ENCODE measurements at regions not wholly inside any gene's neighbourhood (a gene's known extent, or its start where the extent isn't known, plus 50 kb on each side); places are given as distances from the start of the nearest gene placed in this dataset.

DNA sequence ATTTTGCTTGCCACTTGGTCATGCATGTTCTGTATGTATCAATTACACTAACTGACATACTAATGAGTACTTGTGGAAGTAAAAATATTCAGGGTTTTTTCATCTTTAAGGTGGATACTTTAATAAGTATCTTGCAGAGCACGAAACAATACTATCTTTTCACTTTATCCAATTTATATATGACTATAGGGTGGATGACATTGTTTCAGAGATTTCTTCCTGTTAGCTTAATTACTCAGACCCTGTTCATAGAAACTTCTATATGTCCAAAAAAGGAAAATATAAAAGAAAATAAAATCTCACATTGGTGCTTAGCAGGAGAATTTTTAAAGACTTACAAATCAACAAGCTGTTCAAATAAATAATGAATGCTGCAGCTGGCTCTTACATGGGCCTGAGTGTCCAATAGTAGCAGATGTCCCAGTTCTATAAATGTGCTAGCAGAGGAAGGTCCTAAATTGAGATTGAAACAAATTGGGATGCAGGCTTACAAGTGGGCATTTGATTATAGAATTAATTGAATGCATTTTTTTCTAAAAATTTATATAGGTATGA lies 91.5 kb upstream of the THSD7A start:
- DNase-seq (ENCODE audit: low spot score) = no peak
- Histone ChIP-seq H3K79me2 (ENCODE audit: insufficient read depth, low read depth, low read length) (no peaks in the 10 kb centered on the region), H3K36me3 (ENCODE audit: insufficient read depth, low read length) (no peaks in the 10 kb centered on the region), H3K9me3 (ENCODE audit: low read length) (no peaks in the 10 kb centered on the region), H4K20me1 (ENCODE audit: insufficient read depth, low read length) (no peaks in the 10 kb centered on the region), H2AFZ (ENCODE audit: low read length) (no peak overlapping the region), H3K27ac (ENCODE audit: low read depth, low read length, poor library complexity, severe bottlenecking) (no peak overlapping the region), H3K4me3 (ENCODE audit: low read depth, low read length, poor library complexity, severe bottlenecking) (no peak overlapping the region), H3K4me1 (ENCODE audit: insufficient read depth, low read length, poor library complexity, severe bottlenecking) (no peaks in the 10 kb centered on the region), H3K4me2 (ENCODE audit: low read length) (no peak overlapping the region), H3K9me2 (ENCODE audit: insufficient read depth, low read length) (no peaks in the 10 kb centered on the region)
- BruUV-seq (replicated peaks) = no TSS peak
- intact Hi-C loops (cut with micrococcal nuclease; ENCODE audit: unreplicated experiment) = no loop called here
- TF ChIP-seq, protein P1, sequence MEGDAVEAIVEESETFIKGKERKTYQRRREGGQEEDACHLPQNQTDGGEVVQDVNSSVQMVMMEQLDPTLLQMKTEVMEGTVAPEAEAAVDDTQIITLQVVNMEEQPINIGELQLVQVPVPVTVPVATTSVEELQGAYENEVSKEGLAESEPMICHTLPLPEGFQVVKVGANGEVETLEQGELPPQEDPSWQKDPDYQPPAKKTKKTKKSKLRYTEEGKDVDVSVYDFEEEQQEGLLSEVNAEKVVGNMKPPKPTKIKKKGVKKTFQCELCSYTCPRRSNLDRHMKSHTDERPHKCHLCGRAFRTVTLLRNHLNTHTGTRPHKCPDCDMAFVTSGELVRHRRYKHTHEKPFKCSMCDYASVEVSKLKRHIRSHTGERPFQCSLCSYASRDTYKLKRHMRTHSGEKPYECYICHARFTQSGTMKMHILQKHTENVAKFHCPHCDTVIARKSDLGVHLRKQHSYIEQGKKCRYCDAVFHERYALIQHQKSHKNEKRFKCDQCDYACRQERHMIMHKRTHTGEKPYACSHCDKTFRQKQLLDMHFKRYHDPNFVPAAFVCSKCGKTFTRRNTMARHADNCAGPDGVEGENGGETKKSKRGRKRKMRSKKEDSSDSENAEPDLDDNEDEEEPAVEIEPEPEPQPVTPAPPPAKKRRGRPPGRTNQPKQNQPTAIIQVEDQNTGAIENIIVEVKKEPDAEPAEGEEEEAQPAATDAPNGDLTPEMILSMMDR (conservative IDR thresholded peaks at IDR 0.05; ENCODE audit: low read length) = no peak
- no peak for TF ChIP-seq EZH2phosphoT487 (IDR thresholded peaks at IDR 0.05; ENCODE audit: borderline replicate concordance, low read depth, low read length)
- CTCF ChIA-PET (ENCODE audit: unreplicated experiment) = no interaction called here
- POLR2A ChIA-PET = interaction anchor here (0.7 kb wide), 1 partner anchor 15 kb away, joined by 3 read pairs; no protein-coding TSS in a partner anchor

DNA sequence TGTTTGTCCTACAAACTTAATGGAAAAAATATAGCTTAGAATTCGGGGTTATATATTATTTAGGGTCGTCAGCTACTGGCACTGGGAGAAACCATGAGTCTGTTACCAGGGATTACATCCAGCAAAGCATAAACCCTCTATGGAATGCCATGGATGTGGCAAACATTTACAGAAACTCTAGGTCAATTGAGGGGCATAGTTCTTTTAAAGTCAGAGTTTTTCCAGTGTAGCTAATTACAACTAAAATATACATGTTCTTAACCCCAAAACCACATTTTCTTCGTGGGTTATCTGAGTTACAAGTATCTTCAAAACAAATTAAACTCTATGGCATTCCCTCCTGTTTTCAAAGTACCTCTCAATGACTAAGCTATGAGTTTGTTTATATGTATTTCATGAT lies 99.3 kb upstream of the THSD7A start:
- no peak for DNase-seq (ENCODE audit: low spot score)
- H3K4me2 ChIP-seq (ENCODE audit: low read length) = no peak overlapping the region
- H3K79me2 ChIP-seq (ENCODE audit: insufficient read depth, low read depth, low read length) = no peaks in the 10 kb centered on the region

DNA sequence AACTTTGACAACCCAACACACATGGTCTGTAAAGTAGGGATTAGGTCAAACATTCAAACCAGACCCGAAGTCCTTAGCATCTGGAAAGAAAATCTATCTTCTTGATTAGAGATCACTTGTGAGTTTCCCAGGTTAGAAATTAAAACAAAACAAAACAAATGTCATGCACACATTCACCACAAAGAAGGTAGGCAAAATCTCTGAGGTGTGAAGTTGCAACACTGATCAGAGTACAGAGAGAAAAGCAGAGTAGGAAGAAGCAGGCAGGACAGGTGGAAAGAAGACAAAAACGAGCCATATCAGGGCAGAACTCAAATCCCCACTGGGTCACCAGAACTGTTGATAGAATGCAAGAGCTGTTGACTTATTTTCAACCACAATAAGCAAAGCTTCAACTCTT lies 102.8 kb upstream of the THSD7A start:
- H3K27ac ChIP-seq (ENCODE audit: low read depth, low read length, poor library complexity, severe bottlenecking) = no peak overlapping the region
- no peak for DNase-seq (ENCODE audit: low spot score)
- no peaks in the 10 kb centered on the region for H3K79me2 ChIP-seq (ENCODE audit: insufficient read depth, low read depth, low read length)
- no peak for TF ChIP-seq EZH2phosphoT487 (IDR thresholded peaks at IDR 0.05; ENCODE audit: borderline replicate concordance, low read depth, low read length)
- TF ChIP-seq, protein P1 (conservative IDR thresholded peaks at IDR 0.05; ENCODE audit: low read length) = no peak
- no peaks in the 10 kb centered on the region for H3K9me3 ChIP-seq (ENCODE audit: low read length)
- ChIA-PET POLR2A (no interaction called here), CTCF (ENCODE audit: unreplicated experiment) (no interaction called here)
- H3K9me2 ChIP-seq (ENCODE audit: insufficient read depth, low read length) = no peaks in the 10 kb centered on the region
- no peak overlapping the region for H3K4me3 ChIP-seq (ENCODE audit: low read depth, low read length, poor library complexity, severe bottlenecking)
- H2AFZ ChIP-seq (ENCODE audit: low read length) = no peak overlapping the region
- no peaks in the 10 kb centered on the region for H3K4me1 ChIP-seq (ENCODE audit: insufficient read depth, low read length, poor library complexity, severe bottlenecking)
- intact Hi-C loops (cut with micrococcal nuclease; ENCODE audit: unreplicated experiment) = no loop called here
- H4K20me1 ChIP-seq (ENCODE audit: insufficient read depth, low read length) = no peaks in the 10 kb centered on the region
- H3K36me3 ChIP-seq (ENCODE audit: insufficient read depth, low read length) = no peaks in the 10 kb centered on the region
- no peak overlapping the region for H3K4me2 ChIP-seq (ENCODE audit: low read length)
- BruUV-seq (replicated peaks) = no TSS peak

More for the DNA sequence above, 99.3 kb upstream of the THSD7A start:
- POLR2A ChIA-PET = interaction anchor here (0.8 kb wide), 1 partner anchor 11 kb away, joined by 3 read pairs; no protein-coding TSS in a partner anchor
- BruUV-seq (replicated peaks) = no TSS peak
- intact Hi-C loops (cut with micrococcal nuclease; ENCODE audit: unreplicated experiment) = no loop called here
- TF ChIP-seq, protein P1 (conservative IDR thresholded peaks at IDR 0.05; ENCODE audit: low read length) = no peak
- no peak for TF ChIP-seq EZH2phosphoT487 (IDR thresholded peaks at IDR 0.05; ENCODE audit: borderline replicate concordance, low read depth, low read length)
- Histone ChIP-seq H3K9me2 (ENCODE audit: insufficient read depth, low read length) (no peaks in the 10 kb centered on the region), H2AFZ (ENCODE audit: low read length) (no peak overlapping the region), H3K4me1 (ENCODE audit: insufficient read depth, low read length, poor library complexity, severe bottlenecking) (no peaks in the 10 kb centered on the region), H3K27ac (ENCODE audit: low read depth, low read length, poor library complexity, severe bottlenecking) (no peak overlapping the region), H3K9me3 (ENCODE audit: low read length) (no peaks in the 10 kb centered on the region), H4K20me1 (ENCODE audit: insufficient read depth, low read length) (no peaks in the 10 kb centered on the region), H3K4me3 (ENCODE audit: low read depth, low read length, poor library complexity, severe bottlenecking) (no peak overlapping the region), H3K36me3 (ENCODE audit: insufficient read depth, low read length) (no peaks in the 10 kb centered on the region)
- CTCF ChIA-PET (ENCODE audit: unreplicated experiment) = no interaction called here

Measured in OCI-LY7 (cell line).